ENCODE measurements at regions not wholly inside any gene's neighbourhood (a gene's known extent, or its start where the extent isn't known, plus 50 kb on each side); places are given as distances from the start of the nearest gene placed in this dataset.

- TF ChIP-seq RXRA (IDR thresholded peaks at IDR 0.05; ENCODE audit: insufficient read depth, low read depth, low read length) = no peak
- no peak for TF ChIP-seq BACH1 (IDR thresholded peaks at IDR 0.05; ENCODE audit: low read length)
- no peak for TF ChIP-seq KDM1A (IDR thresholded peaks at IDR 0.05; ENCODE audit: borderline replicate concordance, low read length)
These were observed 108.5 kb downstream of the CMPK2 start (continued) for GRCh38 chr2:6757215-6757614.

All from H1 (cell line).